Tibial artery (tissue), 4 donors: ENCODE measurements at regions not wholly inside any gene's neighbourhood (a gene's known extent, or its start where the extent isn't known, plus 50 kb on each side); places are given as distances from the start of the nearest gene placed in this dataset.

Source experiments
- DNase-seq, 2 donors: peaks; one replicate each; pipeline ENCODE4 v3.0.0-alpha.2; 2019
- H3K27ac ChIP-seq, 2 donors: fragments of 200-600 bp; sonication (generic) in 1 of 2; 1 replicate in 1 of 2; 2 replicates in 1 of 2; pipeline ENCODE4 v1.5.1; 2018 to 2019; ENCODE audit warnings: mild to moderate bottlenecking in 1 of 2
- H3K27me3 ChIP-seq, 2 donors: fragments of 200-600 bp; sonication (generic) in 1 of 2; one replicate each; pipeline versions ENCODE4 v1.5.1 to v1.6.0; 2016 to 2019
- H3K36me3 ChIP-seq, 3 donors: fragments of 200-600 bp; sonication (generic) in 2 of 3; one replicate each; pipeline ENCODE4 v1.5.1; 2016 to 2019; ENCODE audit warnings: mild to moderate bottlenecking in 2 of 3
- H3K4me1 ChIP-seq, 4 donors: fragments of 200-600 bp; sonication (generic) in 2 of 4; 1 replicate in 3 of 4; 2 replicates in 1 of 4; pipeline ENCODE4 v1.5.1; 2016 to 2019
- H3K4me3 ChIP-seq, 2 donors: fragments of 200-600 bp; sonication (generic) in 1 of 2; 1 replicate in 1 of 2; 2 replicates in 1 of 2; pipeline ENCODE4 v1.5.1; 2018 to 2019; ENCODE audit warnings: mild to moderate bottlenecking in 2 of 2
- H3K9me3 ChIP-seq, 3 donors: fragments of 200-600 bp; sonication (generic) in 1 of 3; one replicate each; pipeline ENCODE4 v1.5.1; 2016 to 2019
- intact Hi-C: fragments of 100-400 bp; cut with DNase I; formaldehyde crosslinking; loops from one replicate; pipeline ENCODE4 v1.15.0; 2023; ENCODE audit warnings: low total_unique reads
- TF ChIP-seq, protein P1 (sequence below), 2 experiments: fragments of 200-600 bp in 1 of 2; fragments of 450-650 bp in 1 of 2; IDR thresholded peaks; one replicate each; pipeline ENCODE4 v1.5.1; 2017 to 2019; ENCODE audit warnings: antibody characterized with exemption in 2 of 2, mild to moderate bottlenecking in 1 of 2, moderate library complexity in 1 of 2

GRCh38 chr20:56976336-56976735 lies 290.1 kb downstream of the BMP7 start:
- TF ChIP-seq, protein P1, sequence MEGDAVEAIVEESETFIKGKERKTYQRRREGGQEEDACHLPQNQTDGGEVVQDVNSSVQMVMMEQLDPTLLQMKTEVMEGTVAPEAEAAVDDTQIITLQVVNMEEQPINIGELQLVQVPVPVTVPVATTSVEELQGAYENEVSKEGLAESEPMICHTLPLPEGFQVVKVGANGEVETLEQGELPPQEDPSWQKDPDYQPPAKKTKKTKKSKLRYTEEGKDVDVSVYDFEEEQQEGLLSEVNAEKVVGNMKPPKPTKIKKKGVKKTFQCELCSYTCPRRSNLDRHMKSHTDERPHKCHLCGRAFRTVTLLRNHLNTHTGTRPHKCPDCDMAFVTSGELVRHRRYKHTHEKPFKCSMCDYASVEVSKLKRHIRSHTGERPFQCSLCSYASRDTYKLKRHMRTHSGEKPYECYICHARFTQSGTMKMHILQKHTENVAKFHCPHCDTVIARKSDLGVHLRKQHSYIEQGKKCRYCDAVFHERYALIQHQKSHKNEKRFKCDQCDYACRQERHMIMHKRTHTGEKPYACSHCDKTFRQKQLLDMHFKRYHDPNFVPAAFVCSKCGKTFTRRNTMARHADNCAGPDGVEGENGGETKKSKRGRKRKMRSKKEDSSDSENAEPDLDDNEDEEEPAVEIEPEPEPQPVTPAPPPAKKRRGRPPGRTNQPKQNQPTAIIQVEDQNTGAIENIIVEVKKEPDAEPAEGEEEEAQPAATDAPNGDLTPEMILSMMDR (IDR thresholded peaks at IDR 0.05), result no peak
- intact Hi-C loops, result no loop called here
- H3K27ac ChIP-seq, result no peak overlapping the region

DNA sequence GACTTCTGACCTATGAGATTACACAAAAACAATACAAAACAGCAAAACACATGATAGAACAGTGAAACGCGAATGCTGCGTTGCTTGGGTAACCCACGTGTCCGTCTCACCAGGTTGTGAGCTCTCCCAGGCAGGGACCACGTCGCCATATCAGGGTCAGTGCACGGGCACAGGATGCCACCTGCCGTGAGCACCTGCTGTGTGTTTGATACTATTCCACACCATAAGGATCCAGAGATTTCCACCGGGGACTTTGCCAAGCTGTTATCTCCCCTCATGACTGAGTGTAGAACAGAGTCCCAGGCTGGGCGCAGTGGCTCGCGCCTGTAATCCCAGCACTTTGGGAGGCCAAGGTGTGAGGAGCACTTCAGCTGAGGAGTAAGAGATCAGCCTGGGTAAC lies 288.0 kb downstream of the BMP7 start:
- H3K9me3 ChIP-seq, result no peaks in the 10 kb centered on the region
- peaks cover 0 to 38% of the 10 kb centered on the region in 2 donors for H3K27me3 ChIP-seq
- no peaks in the 10 kb centered on the region for H3K4me1 ChIP-seq
- no peak overlapping the region for H3K27ac ChIP-seq
- H3K4me3 ChIP-seq, result no peak overlapping the region
- TF ChIP-seq, protein P1 (IDR thresholded peaks at IDR 0.05), result no peak
- no peak for DNase-seq
- intact Hi-C loops, result no loop called here
- H3K36me3 ChIP-seq, result no peaks in the 10 kb centered on the region

More at GRCh38 chr20:56976336-56976735, 290.1 kb downstream of the BMP7 start:
- DNase-seq, result no peak
- peaks cover 0 to 46% of the 10 kb centered on the region in 2 donors for H3K27me3 ChIP-seq
- H3K4me3 ChIP-seq, result no peak overlapping the region
- no peaks in the 10 kb centered on the region for H3K9me3 ChIP-seq
- no peaks in the 10 kb centered on the region for H3K4me1 ChIP-seq
- H3K36me3 ChIP-seq, result no peaks in the 10 kb centered on the region

DNA sequence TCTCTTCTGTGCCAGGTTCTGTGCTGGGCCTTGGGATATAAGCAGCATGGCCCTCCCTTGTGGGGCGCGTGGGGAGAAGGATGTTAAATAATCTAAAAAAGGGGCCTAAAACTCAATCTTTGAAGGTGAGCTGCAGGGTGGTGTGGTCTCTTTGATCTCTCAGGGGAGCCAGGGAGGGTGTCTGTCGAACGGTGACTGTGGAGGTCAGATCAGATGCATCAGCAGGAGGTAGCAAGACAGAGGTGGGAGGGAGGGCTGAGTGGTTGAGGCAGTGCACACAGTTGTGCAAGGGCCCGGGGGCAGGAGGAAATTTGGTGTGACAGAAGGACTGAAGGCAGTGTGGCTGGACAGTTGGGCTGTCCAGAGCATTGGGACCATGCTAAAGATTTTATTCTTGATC lies 287.3 kb downstream of the BMP7 start:
- Histone ChIP-seq H3K4me3 (no peak overlapping the region), H3K36me3 (no peaks in the 10 kb centered on the region), H3K27ac (no peak overlapping the region), H3K27me3 (peaks cover 0 to 38% of the 10 kb centered on the region in 2 donors), H3K9me3 (peaks cover 0 to 6% (median 4%) of the 10 kb centered on the region in 3 donors), H3K4me1 (no peaks in the 10 kb centered on the region)
- intact Hi-C loops, result no loop called here
- DNase-seq, result no peak
- TF ChIP-seq, protein P1 (IDR thresholded peaks at IDR 0.05), result no peak

GRCh38 chr20:56981301-56981700 lies 285.1 kb downstream of the BMP7 start:
- Histone ChIP-seq H3K36me3 (no peaks in the 10 kb centered on the region), H3K27ac (no peak overlapping the region), H3K4me3 (no peak overlapping the region), H3K9me3 (peaks cover 0 to 12% (median 7%) of the 10 kb centered on the region in 3 donors), H3K27me3 (peaks cover 0 to 19% of the 10 kb centered on the region in 2 donors), H3K4me1 (no peaks in the 10 kb centered on the region)
- intact Hi-C loops, result no loop called here
- TF ChIP-seq, protein P1 (IDR thresholded peaks at IDR 0.05), result no peak
- DNase-seq, result no peak

- intact Hi-C loops, result no loop called here
- no peaks in the 10 kb centered on the region for H3K4me1 ChIP-seq
- H3K4me3 ChIP-seq, result no peak overlapping the region
- H3K27ac ChIP-seq, result no peak overlapping the region
- TF ChIP-seq, protein P1 (IDR thresholded peaks at IDR 0.05), result no peak
- DNase-seq, result no peak
- H3K9me3 ChIP-seq, result peaks cover 0 to 12% (median 7%) of the 10 kb centered on the region in 3 donors
- peaks cover 0 to 2% of the 10 kb centered on the region in 2 donors for H3K27me3 ChIP-seq
- no peaks in the 10 kb centered on the region for H3K36me3 ChIP-seq
Observed at GRCh38 chr20:56983813-56984212, 282.6 kb downstream of the BMP7 start.
